GM12873 (cell line): ENCODE measurements at regions not wholly inside any gene's neighbourhood (a gene's known extent, or its start where the extent isn't known, plus 50 kb on each side); places are given as distances from the start of the nearest gene placed in this dataset.

Experiments used
- TF ChIP-seq, protein P1 (sequence below): IDR thresholded peaks from 2 replicates; pipeline ENCODE4 v1.5.1; 2012; ENCODE audit warnings: low read depth, mild to moderate bottlenecking, moderate library complexity, low read length, control low read depth; ENCODE audit not compliant: insufficient read depth; ENCODE audit errors: missing control alignments

DNA sequence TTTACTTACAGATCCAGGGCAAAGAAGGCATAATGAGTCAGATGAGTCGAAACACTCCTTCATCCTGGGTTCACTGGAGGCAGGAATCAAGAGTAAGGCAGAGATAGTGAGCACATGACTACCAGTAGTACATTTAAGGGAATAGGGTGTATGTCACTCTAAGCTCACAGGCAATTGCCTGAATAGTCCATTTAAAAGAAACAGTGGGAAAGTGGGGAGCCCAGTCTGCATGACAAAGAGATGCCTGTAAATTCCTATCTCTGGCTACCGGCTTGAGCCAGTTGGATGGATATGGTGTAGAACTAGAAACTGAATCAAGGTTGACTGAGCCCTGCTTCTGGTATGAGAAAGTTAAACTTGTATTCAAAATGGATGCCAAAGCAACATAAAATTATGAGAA lies 861.5 kb upstream of the ZWINT start:
- TF ChIP-seq, protein P1, sequence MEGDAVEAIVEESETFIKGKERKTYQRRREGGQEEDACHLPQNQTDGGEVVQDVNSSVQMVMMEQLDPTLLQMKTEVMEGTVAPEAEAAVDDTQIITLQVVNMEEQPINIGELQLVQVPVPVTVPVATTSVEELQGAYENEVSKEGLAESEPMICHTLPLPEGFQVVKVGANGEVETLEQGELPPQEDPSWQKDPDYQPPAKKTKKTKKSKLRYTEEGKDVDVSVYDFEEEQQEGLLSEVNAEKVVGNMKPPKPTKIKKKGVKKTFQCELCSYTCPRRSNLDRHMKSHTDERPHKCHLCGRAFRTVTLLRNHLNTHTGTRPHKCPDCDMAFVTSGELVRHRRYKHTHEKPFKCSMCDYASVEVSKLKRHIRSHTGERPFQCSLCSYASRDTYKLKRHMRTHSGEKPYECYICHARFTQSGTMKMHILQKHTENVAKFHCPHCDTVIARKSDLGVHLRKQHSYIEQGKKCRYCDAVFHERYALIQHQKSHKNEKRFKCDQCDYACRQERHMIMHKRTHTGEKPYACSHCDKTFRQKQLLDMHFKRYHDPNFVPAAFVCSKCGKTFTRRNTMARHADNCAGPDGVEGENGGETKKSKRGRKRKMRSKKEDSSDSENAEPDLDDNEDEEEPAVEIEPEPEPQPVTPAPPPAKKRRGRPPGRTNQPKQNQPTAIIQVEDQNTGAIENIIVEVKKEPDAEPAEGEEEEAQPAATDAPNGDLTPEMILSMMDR: no peak

GRCh38 chr10:57222129-57222528 lies 861.1 kb upstream of the ZWINT start:
- TF ChIP-seq, protein P1: no peak

DNA sequence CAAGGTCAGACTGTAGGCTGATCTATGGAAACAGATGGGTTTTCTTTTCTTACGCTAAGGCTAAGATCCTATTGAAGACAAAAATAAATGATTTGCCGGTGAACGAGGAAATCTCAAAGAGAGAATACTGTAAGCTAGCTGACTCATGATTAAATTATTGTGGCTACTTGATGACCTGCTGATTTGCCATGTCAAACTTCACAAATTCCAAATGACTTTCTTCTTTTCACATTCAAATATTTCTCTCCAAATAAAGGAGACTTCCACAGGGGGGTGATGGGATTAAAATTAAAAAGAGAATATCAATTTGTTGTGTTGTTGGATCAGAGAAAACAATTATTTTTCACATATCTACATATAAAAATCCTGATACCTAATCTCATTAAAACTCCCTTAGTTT lies 860.6 kb upstream of the ZWINT start:
- TF ChIP-seq, protein P1: no peak

DNA sequence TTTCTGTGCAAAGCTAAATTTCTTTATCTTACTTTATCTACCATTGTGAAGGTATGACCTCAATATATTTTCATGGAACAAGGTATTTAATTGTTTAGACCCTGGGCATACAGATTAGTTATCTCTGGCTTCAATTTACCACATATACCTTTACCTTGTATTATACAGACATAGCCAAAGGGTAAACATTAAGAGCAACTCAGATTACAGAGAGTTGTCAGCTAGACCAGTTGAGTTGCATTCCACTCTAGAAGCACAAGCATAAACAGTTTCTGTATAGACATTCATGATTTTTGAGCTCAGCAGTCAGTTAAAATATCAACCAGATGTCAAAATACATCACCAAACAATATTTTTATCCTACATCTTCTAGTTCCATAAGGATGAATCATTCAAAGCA lies 857.3 kb upstream of the ZWINT start:
- TF ChIP-seq, protein P1: no peak

- TF ChIP-seq, protein P1: no peak
These were observed 841.3 kb upstream of the ZWINT start for GRCh38 chr10:57202356-57202755.

GRCh38 chr10:57188846-57189245 lies 827.8 kb upstream of the ZWINT start:
- TF ChIP-seq, protein P1: no peak

GRCh38 chr10:57186201-57186600 lies 825.1 kb upstream of the ZWINT start:
- TF ChIP-seq, protein P1: no peak
